Suprapubic skin (tissue), 4 donors: ENCODE measurements at regions not wholly inside any gene's neighbourhood (a gene's known extent, or its start where the extent isn't known, plus 50 kb on each side); places are given as distances from the start of the nearest gene placed in this dataset.
"Not testable (repeated sequence)": the region's sequence is repeated elsewhere in the genome, so short reads cannot be mapped to it uniquely, and the experiment has no call there.

Source experiments
- DNase-seq, 2 donors: peaks; one replicate each; pipeline ENCODE4 v3.0.0-alpha.2; 2019; ENCODE audit warnings: low spot score in 2 of 2
- H3K27ac ChIP-seq: fragments of 200-600 bp; sonication (generic); one replicate; pipeline ENCODE4 v1.5.1; 2019
- H3K27me3 ChIP-seq: fragments of 200-600 bp; sonication (generic); one replicate; pipeline ENCODE4 v1.5.1; 2019
- H3K36me3 ChIP-seq: fragments of 200-600 bp; sonication (generic); one replicate; pipeline ENCODE4 v1.5.1; 2019
- H3K4me1 ChIP-seq: fragments of 200-600 bp; sonication (generic); one replicate; pipeline ENCODE4 v1.5.1; 2019
- H3K4me3 ChIP-seq: fragments of 200-600 bp; sonication (generic); one replicate; pipeline ENCODE4 v1.5.1; 2019; ENCODE audit warnings: mild to moderate bottlenecking
- H3K9me3 ChIP-seq: fragments of 200-600 bp; sonication (generic); one replicate; pipeline ENCODE4 v1.5.1; 2019
- EP300 ChIP-seq: sonication (generic); formaldehyde crosslinking; IDR thresholded peaks from one replicate; pipeline ENCODE4 v1.6.1; 2017; ENCODE audit warnings: antibody characterized with exemption
- POLR2A ChIP-seq, 2 donors: fragments of 450-650 bp; IDR thresholded peaks; one replicate each; pipeline ENCODE4 v1.6.1; 2017; ENCODE audit warnings: antibody characterized with exemption in 2 of 2, mild to moderate bottlenecking in 2 of 2, moderate library complexity in 2 of 2
- POLR2AphosphoS5 ChIP-seq, 3 donors: sonication (generic); formaldehyde crosslinking; IDR thresholded peaks; one replicate each; pipeline ENCODE4 v1.6.1; 2017; ENCODE audit warnings: antibody characterized with exemption in 3 of 3
- WGBS: methylation state at CpG from one replicate; pipeline ENCODE4 v1.1.5; 2018; 5-methylcytosine and 5-hydroxymethylcytosine counted together
- TF ChIP-seq, protein P1 (sequence below), 2 donors: fragments of 200-600 bp in 1 of 2; fragments of 450-650 bp in 1 of 2; sonication (generic) in 1 of 2; IDR thresholded peaks; one replicate each; pipeline ENCODE4 v1.5.1; 2016 to 2019; ENCODE audit warnings: antibody characterized with exemption in 2 of 2, mild to moderate bottlenecking in 1 of 2, moderate library complexity in 1 of 2

DNA sequence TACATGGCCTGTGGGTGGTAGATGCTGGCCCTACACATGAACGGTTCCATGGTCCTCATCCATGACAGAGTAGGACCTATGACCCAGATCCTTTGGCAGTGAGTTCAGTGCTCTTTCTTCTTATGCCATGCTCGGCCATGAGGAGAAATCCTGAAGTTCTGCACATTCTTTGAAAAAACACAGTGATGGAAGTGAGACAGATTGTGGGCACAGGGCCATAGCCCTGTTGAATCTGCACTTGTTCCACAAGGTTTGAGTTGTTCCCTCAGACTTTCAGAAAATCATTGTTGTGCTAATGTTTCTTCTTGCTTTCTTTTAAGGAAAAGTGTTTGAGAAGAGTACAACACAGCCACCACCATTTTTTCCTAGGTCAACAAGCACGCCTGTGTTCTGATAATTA, 180.0 kb downstream of the C12orf75 start:
- TF ChIP-seq, protein P1, sequence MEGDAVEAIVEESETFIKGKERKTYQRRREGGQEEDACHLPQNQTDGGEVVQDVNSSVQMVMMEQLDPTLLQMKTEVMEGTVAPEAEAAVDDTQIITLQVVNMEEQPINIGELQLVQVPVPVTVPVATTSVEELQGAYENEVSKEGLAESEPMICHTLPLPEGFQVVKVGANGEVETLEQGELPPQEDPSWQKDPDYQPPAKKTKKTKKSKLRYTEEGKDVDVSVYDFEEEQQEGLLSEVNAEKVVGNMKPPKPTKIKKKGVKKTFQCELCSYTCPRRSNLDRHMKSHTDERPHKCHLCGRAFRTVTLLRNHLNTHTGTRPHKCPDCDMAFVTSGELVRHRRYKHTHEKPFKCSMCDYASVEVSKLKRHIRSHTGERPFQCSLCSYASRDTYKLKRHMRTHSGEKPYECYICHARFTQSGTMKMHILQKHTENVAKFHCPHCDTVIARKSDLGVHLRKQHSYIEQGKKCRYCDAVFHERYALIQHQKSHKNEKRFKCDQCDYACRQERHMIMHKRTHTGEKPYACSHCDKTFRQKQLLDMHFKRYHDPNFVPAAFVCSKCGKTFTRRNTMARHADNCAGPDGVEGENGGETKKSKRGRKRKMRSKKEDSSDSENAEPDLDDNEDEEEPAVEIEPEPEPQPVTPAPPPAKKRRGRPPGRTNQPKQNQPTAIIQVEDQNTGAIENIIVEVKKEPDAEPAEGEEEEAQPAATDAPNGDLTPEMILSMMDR (IDR thresholded peaks at IDR 0.05): no peak
- no peak for TF ChIP-seq EP300
- TF ChIP-seq POLR2A (IDR thresholded peaks at IDR 0.05): no peak
- TF ChIP-seq POLR2AphosphoS5 (IDR thresholded peaks at IDR 0.05): no peak
- DNase-seq: no peak
- Histone ChIP-seq H3K36me3 (no peaks in the 10 kb centered on the region), H3K27me3 (no peaks in the 10 kb centered on the region), H3K4me1 (no peaks in the 10 kb centered on the region), H3K27ac (no peak overlapping the region), H3K9me3 (no peaks in the 10 kb centered on the region), H3K4me3 (no peak overlapping the region)
- WGBS: 67% methylated on average over 3 of the region's 3 CpGs

DNA sequence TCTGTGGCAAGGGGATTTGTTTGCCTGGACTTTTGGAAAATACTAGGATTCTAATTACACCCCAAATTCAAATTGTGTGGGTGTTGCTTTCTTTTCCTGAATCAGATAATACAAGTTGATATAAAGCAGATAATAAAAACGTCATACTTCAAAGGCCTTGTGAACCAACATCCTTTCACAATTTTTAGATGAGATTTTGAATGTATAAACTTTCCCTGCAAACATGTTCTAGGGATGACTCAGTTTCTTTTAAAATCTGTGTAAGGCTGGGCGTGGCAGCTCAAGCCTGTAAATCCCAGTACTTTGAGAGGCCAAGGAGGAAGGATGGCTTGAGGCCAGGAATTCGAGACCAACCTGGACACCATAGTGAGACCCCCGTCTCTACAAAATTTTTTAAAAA, 182.4 kb downstream of the C12orf75 start:
- DNase-seq, H3K27ac ChIP-seq, H3K4me1 ChIP-seq, H3K36me3 ChIP-seq, H3K9me3 ChIP-seq, H3K4me3 ChIP-seq, H3K27me3 ChIP-seq: not testable (repeated sequence)
- 54% methylated on average over 4 of the region's 4 CpGs for WGBS

DNA sequence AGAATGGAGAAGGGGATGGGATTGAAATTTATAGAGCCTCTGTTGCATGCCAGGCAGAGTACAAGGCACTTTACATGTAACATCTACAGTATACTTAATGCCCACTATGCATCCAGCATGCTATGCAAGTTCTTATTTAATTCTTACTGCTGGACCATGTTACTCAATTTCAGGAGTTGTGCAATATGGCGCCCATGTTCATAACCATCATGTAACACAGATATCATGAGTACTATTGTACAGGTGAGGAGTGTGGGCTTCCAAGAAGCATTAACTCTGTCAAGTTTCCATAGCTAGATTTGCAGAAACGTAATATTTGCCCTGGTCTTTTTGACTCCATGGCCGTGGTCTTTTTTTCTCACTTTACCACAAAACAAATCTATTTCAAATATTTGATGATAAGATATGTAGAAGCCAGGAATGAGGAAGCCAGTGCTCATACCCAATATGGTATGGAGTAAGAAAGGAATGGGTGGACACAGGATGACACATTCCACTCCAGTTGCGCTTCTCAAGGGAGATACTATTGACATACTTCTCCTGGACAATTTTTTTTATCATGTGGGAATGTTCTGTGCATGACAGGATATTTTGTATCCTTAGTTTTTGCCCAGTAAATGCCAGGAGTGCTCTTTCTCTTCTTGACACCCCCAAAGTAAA, 191.8 kb downstream of the C12orf75 start:
- Histone ChIP-seq H3K4me1 (peaks cover 5% of the 10 kb centered on the region), H3K27ac (no peak overlapping the region), H3K9me3 (no peaks in the 10 kb centered on the region), H3K27me3 (no peaks in the 10 kb centered on the region), H3K36me3 (no peaks in the 10 kb centered on the region), H3K4me3 (no peak overlapping the region)
- DNase-seq: no peak
- TF ChIP-seq POLR2A (IDR thresholded peaks at IDR 0.05): no peak
- no peak for TF ChIP-seq EP300
- no peak for TF ChIP-seq POLR2AphosphoS5 (IDR thresholded peaks at IDR 0.05)
- TF ChIP-seq, protein P1 (IDR thresholded peaks at IDR 0.05): no peak
- WGBS: 90% methylated on average over 4 of the region's 4 CpGs

DNA sequence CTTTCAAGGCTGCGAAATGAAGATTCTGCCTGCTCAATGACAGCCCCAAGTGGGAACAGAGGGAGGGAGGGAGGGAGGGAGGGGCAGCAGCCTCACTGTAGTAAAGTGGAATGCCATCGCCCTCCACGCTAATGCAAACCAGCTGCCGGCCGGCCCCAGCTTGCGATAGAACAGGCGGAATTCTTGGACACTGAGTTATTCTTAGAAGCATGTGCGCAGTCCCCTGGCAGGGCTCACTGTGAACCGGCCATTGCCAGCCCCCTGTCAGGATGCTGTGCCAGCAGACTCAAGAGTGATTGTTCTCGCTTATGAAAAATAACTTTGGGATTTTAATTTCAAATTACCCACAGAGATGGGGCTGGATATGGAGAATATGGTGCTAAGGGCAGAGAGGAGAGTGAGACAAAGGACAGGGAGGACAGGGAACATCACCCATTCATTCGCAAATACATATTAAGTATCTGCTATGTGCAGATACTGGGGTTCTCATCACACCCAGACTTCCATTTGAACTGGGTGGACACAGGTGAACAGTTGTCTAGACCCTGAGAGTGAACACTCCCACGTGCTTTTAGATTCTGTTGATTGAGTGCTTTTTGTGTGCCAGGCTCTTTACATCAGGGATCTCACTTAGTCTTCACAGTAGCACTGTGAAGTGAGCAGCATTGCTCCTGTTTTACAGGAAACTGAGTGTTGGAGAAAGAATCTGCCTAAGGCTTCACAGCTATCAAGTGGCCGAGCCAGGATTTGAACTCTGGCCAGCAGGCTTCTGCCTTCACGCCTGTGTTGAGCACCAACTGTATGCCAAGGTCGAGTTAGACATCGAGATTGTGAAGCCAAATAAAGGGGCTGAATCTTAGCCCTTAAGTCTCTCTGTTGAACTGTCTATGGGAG, 192.9 kb downstream of the C12orf75 start:
- no peaks in the 10 kb centered on the region for H3K36me3 ChIP-seq
- peak; percentile 83 to 90 for DNase-seq
- H3K4me1 ChIP-seq: peaks cover 5% of the 10 kb centered on the region
- H3K4me3 ChIP-seq: no peak overlapping the region
- H3K9me3 ChIP-seq: no peaks in the 10 kb centered on the region
- no peaks in the 10 kb centered on the region for H3K27me3 ChIP-seq
- no peak overlapping the region for H3K27ac ChIP-seq
- no peak for TF ChIP-seq POLR2A (IDR thresholded peaks at IDR 0.05)
- TF ChIP-seq POLR2AphosphoS5 (IDR thresholded peaks at IDR 0.05): peak in 2 of 3 donors; percentile 37 to 79
- WGBS: 34% methylated on average over 16 of the region's 16 CpGs

DNA sequence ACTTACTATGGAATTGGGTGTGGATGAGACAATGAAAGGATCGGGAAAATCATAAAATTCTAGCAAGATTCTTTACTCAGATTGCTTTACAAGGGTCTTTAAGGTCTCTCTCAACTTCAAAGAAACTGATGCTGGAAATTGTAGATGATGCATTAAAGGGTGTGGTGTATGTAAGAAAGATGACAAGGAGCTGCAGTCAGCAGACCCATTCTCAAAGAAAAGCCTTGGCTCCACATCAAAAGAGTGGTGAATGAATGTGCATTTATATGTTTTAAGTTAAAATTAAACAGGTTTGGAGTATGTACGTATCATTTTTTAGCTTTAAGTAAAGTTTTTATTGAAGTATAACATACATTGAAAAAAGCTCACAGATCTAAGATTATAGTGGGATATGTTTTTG, 194.5 kb downstream of the C12orf75 start:
- peaks cover 5% of the 10 kb centered on the region for H3K4me1 ChIP-seq
- H3K36me3 ChIP-seq: no peaks in the 10 kb centered on the region
- H3K4me3 ChIP-seq: no peak overlapping the region
- H3K27ac ChIP-seq: no peak overlapping the region
- WGBS: 51% methylated on average over 2 of the region's 2 CpGs
- TF ChIP-seq POLR2AphosphoS5 (IDR thresholded peaks at IDR 0.05): no peak
- TF ChIP-seq, protein P1 (IDR thresholded peaks at IDR 0.05): no peak
- TF ChIP-seq POLR2A (IDR thresholded peaks at IDR 0.05): no peak
- TF ChIP-seq EP300: no peak
- no peak for DNase-seq
- H3K9me3 ChIP-seq: no peaks in the 10 kb centered on the region
- no peaks in the 10 kb centered on the region for H3K27me3 ChIP-seq

DNA sequence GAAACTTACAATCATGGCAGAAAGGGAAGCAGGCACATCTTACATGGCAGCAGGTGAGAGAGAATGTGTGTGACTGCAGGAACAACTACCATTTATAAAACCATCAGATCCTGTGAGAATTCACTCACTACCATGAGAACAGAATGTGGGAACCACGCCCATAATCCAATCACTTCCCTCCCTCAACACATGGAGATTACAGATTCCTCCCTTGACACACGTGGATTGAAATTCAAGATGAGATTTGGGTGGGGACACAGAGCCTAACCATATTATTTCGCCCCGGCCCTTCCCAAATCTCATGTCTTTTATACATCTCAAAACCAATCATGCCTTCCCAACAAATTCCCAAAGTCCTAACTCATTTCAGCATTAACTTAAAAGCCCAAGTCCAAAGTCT, 203.6 kb downstream of the C12orf75 start:
- 77% methylated on average over 4 of the region's 4 CpGs for WGBS
- no peaks in the 10 kb centered on the region for H3K36me3 ChIP-seq
- H3K27me3 ChIP-seq: no peaks in the 10 kb centered on the region
- no peaks in the 10 kb centered on the region for H3K4me1 ChIP-seq
- no peak overlapping the region for H3K4me3 ChIP-seq
- DNase-seq: no peak
- no peak overlapping the region for H3K27ac ChIP-seq
- H3K9me3 ChIP-seq: peaks cover 10% of the 10 kb centered on the region
- TF ChIP-seq, protein P1 (IDR thresholded peaks at IDR 0.05): no peak
- TF ChIP-seq EP300: no peak
- no peak for TF ChIP-seq POLR2AphosphoS5 (IDR thresholded peaks at IDR 0.05)
- no peak for TF ChIP-seq POLR2A (IDR thresholded peaks at IDR 0.05)

DNA sequence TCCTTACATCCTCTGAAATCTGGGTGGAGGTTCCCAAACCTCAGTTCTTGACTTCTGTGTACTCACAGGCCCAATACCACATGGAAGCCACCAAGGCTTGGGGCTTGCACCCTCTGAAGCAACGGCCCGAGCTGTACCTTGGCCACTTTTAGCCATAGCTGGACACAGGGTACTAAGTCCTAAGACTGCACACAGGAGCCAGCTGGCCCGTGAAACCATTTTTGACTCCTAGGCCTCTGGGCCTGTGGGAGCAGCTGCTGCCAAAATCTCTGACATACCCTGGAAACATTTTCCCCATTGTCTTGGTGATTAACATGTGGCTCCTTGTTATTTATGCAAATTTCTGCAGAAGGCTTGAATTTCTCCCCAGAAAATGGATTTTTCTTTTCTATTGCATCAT, 204.5 kb downstream of the C12orf75 start:
- H3K27ac ChIP-seq, H3K27me3 ChIP-seq, H3K36me3 ChIP-seq, H3K9me3 ChIP-seq, H3K4me1 ChIP-seq, DNase-seq, H3K4me3 ChIP-seq: not testable (repeated sequence)
- 92% methylated on average over 3 of the region's 3 CpGs for WGBS
